Adrenal gland (tissue), 9 donors: ENCODE measurements at regions not wholly inside any gene's neighbourhood (a gene's known extent, or its start where the extent isn't known, plus 50 kb on each side); places are given as distances from the start of the nearest gene placed in this dataset.

Experiments used
- DNase-seq, 7 donors: peaks; one replicate each; pipeline ENCODE4 v3.0.0-alpha.2; 2019 to 2020
- H3K27ac ChIP-seq, 5 donors: fragments of 200-600 bp; sonication (generic) in 4 of 5; 1 replicate in 3 of 5; 2 replicates in 2 of 5; pipeline versions ENCODE4 v1.5.1 to v1.8.0; 2016 to 2020; ENCODE audit warnings: mild to moderate bottlenecking in 1 of 5
- H3K27me3 ChIP-seq: fragments of 200-600 bp; 2 replicates; pipeline ENCODE4 v1.8.0; 2021
- H3K36me3 ChIP-seq, 2 donors: fragments of 200-600 bp; replicated peaks in 1 of 2; 1 replicate in 1 of 2; 2 replicates in 1 of 2; pipeline versions ENCODE4 v1.5.1 to v1.8.0; 2018 to 2022
- H3K4me1 ChIP-seq, 2 donors: fragments of 200-600 bp; replicated peaks in 1 of 2; 1 replicate in 1 of 2; 2 replicates in 1 of 2; pipeline versions ENCODE4 v1.5.1 to v1.8.0; 2018 to 2021
- H3K4me3 ChIP-seq, 4 donors: fragments of 200-600 bp; sonication (generic) in 3 of 4; one replicate each; pipeline ENCODE4 v1.5.1; 2016 to 2018
- H3K9me3 ChIP-seq, 3 donors: fragments of 200-600 bp; sonication (generic) in 1 of 3; replicated peaks in 1 of 3; 1 replicate in 2 of 3; 2 replicates in 1 of 3; pipeline versions ENCODE4 v1.5.1 to v1.8.0; 2016 to 2021
- POLR2A ChIP-seq, 2 donors: fragments of 450-650 bp; IDR thresholded peaks; one replicate each; pipeline ENCODE4 v1.6.1; 2017; ENCODE audit warnings: antibody characterized with exemption in 2 of 2, mild to moderate bottlenecking in 2 of 2, moderate library complexity in 1 of 2
- WGBS, 4 donors: extraction: QIAGEN DNeasy Blood & Tissue Kit in 2 of 4; methylation state at CpG; one replicate each; pipeline versions ENCODE4 v1.1.5 to v1.1.7; 2013 to 2017; 5-methylcytosine and 5-hydroxymethylcytosine counted together
- intact Hi-C, 2 donors: fragments of 100-400 bp; cut with DNase I; formaldehyde crosslinking; loops; one replicate each; pipeline versions ENCODE4 v1.14.1 to v1.15.0; 2022 to 2023
- TF ChIP-seq, protein P1 (sequence below), 6 experiments: fragments of 450-650 bp in 4 of 6; fragments of 200-600 bp in 2 of 6; sonication (generic) in 1 of 6; IDR thresholded peaks; 1 replicate in 5 of 6; 2 replicates in 1 of 6; pipeline versions ENCODE4 v1.5.1 to v1.8.0; 2016 to 2021; ENCODE audit warnings: antibody characterized with exemption in 6 of 6, mild to moderate bottlenecking in 2 of 6, moderate library complexity in 1 of 6
- donor health status: healthy with polysubstance abuse.
- donor health status: Bipolar disorder and iron deficiency.
- donor health status: DM: yes; HTN: yes; CAD: no.
- donor health status: DM: no; HTN: no; CAD: no.
- donor health status: DM: no; HTN: no; CAD: no.

DNA sequence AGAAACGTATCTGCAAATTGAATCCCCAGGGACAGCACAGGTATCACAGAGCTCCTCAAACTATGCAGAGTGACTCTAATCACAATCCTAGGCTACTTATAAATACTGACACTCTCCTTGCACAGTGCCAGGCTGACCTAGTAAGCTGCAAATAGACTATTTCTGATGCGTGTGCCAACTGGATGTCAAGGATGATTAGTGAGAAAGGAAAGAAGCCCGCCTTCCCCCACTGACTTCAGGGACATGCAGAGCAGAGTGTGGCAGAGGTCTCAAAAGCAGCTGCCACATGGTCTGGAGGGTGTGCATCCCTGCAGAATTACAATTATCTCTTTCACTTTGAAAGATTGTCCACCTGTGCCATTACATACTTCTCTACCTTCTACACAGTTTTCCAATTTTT lies 235.6 kb downstream of the CPS1 start:
- 11 to 44% (median 30%) methylated on average over 3 of the region's 3 CpGs for WGBS, 4 donors
- no peak overlapping the region for H3K4me3 ChIP-seq
- no peaks in the 10 kb centered on the region for H3K9me3 ChIP-seq
- TF ChIP-seq, protein P1, sequence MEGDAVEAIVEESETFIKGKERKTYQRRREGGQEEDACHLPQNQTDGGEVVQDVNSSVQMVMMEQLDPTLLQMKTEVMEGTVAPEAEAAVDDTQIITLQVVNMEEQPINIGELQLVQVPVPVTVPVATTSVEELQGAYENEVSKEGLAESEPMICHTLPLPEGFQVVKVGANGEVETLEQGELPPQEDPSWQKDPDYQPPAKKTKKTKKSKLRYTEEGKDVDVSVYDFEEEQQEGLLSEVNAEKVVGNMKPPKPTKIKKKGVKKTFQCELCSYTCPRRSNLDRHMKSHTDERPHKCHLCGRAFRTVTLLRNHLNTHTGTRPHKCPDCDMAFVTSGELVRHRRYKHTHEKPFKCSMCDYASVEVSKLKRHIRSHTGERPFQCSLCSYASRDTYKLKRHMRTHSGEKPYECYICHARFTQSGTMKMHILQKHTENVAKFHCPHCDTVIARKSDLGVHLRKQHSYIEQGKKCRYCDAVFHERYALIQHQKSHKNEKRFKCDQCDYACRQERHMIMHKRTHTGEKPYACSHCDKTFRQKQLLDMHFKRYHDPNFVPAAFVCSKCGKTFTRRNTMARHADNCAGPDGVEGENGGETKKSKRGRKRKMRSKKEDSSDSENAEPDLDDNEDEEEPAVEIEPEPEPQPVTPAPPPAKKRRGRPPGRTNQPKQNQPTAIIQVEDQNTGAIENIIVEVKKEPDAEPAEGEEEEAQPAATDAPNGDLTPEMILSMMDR (IDR thresholded peaks at IDR 0.05) = no peak
- no peak for TF ChIP-seq POLR2A (IDR thresholded peaks at IDR 0.05)
- no peaks in the 10 kb centered on the region for H3K4me1 ChIP-seq
- intact Hi-C loops = no loop called here
- H3K27ac ChIP-seq = no peak overlapping the region
- no peaks in the 10 kb centered on the region for H3K36me3 ChIP-seq
- DNase-seq = peak in 1 of 7 donors; percentile 13
- H3K27me3 ChIP-seq = no peaks in the 10 kb centered on the region

DNA sequence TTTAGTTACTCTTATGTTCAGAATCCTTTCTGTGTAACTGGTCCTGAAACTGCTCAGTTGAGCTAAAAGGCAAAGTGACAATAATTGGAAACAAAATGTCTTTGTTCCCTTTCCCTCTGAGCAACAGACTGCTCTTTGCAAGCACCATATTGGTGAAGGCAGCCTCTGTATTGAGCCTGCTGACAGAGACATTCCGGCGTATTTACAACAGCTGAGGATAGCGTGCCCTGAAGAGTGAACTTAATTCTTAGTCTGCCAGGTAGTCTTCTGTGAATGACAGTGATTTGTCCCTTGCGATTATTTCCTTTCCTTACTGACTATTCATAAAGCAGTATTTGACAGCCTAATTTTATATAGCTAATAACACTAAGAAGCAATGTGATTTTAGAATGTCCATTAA lies 239.1 kb downstream of the CPS1 start:
- intact Hi-C loops = no loop called here
- no peak overlapping the region for H3K4me3 ChIP-seq
- DNase-seq = no peak
- 80 to 86% (median 83%) methylated on average over 4 of the region's 4 CpGs for WGBS, 4 donors
- H3K36me3 ChIP-seq = no peaks in the 10 kb centered on the region
- H3K27ac ChIP-seq = no peak overlapping the region
- no peaks in the 10 kb centered on the region for H3K9me3 ChIP-seq
- TF ChIP-seq, protein P1 (IDR thresholded peaks at IDR 0.05) = no peak
- TF ChIP-seq POLR2A (IDR thresholded peaks at IDR 0.05) = no peak
- no peaks in the 10 kb centered on the region for H3K4me1 ChIP-seq
- H3K27me3 ChIP-seq = no peaks in the 10 kb centered on the region

DNA sequence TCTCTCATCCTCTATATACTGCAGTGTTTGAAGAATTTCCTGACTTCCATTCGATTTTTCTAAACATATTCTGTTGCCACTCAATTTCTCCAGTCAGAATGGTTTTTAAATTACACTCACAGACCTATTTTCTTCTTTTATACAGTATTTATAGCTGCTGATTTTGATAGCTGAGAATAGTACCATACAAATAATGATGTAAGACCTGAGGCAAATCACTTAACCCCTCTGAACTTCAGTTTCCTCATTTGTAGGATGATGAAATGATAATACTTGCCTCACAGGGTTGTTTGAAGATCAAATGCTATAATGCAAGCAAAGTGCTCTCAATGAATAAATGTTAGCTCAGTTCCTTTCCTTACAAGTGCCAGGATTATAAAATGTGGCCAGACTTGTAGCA lies 241.8 kb downstream of the CPS1 start:
- Histone ChIP-seq H3K27ac (no peak overlapping the region), H3K36me3 (no peaks in the 10 kb centered on the region), H3K4me3 (no peak overlapping the region), H3K9me3 (no peaks in the 10 kb centered on the region), H3K4me1 (no peaks in the 10 kb centered on the region), H3K27me3 (no peaks in the 10 kb centered on the region)
- TF ChIP-seq POLR2A (IDR thresholded peaks at IDR 0.05) = no peak
- TF ChIP-seq, protein P1 (IDR thresholded peaks at IDR 0.05) = no peak
- 31 to 41% (median 36%) methylated on average over 1 of the region's 1 CpG for WGBS, 4 donors
- DNase-seq = no peak
- intact Hi-C loops = no loop called here

DNA sequence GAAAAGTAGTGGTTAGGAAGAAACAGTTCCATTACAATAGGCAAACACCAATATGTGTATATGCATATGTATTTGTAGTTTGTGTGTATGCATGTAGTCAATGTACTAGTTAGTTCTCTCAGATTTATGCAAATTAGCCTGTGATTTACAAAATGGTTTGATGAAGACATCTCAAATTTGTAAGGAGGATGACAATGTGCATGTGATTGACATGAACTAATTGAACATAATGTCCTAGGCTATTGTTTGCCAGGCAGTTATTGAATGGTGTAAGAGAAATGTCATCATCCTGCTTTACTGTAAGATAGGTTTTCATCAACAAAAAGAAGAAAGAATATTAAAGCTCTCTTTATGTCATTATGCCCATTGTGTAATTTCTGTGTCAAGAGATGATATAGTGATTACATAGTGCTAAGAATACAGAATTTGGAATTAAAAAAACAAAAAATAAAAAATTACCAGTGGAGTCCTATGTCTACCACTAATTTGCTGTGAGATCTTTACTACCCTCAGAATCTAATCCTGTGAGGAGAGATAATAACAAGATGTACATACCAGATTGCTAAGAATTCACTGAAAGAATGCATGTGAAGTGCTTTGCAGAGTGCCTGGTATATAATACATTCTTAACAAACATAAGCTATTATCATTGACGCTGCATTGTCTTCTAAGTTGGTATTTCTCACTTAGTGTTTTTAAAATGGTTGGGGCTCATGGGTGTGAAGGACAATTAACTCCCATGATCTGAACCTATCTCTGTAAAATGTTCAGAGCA lies 258.0 kb downstream of the CPS1 start:
- Histone ChIP-seq H3K27me3 (no peaks in the 10 kb centered on the region), H3K36me3 (no peaks in the 10 kb centered on the region), H3K4me1 (no peaks in the 10 kb centered on the region), H3K27ac (no peak overlapping the region), H3K4me3 (no peak overlapping the region), H3K9me3 (peaks cover 0 to 4% (median 0%) of the 10 kb centered on the region in 3 donors)
- DNase-seq = no peak
- WGBS, 4 donors = 78 to 95% (median 89%) methylated on average over 1 of the region's 1 CpG
- TF ChIP-seq, protein P1 (IDR thresholded peaks at IDR 0.05) = no peak
- no peak for TF ChIP-seq POLR2A (IDR thresholded peaks at IDR 0.05)
- intact Hi-C loops = no loop called here
